ENCODE measurements at regions not wholly inside any gene's neighbourhood (a gene's known extent, or its start where the extent isn't known, plus 50 kb on each side); places are given as distances from the start of the nearest gene placed in this dataset.

GRCh38 chr12:68559984-68560850, 50.5 kb upstream of the RAP1B start:
- TF ChIP-seq NRF1 (IDR thresholded peaks at IDR 0.05; ENCODE audit: low read depth, low read length) (no peak), EP300 (IDR thresholded peaks at IDR 0.05; ENCODE audit: borderline replicate concordance in 1 of 2, low read depth in 1 of 2, low read length in 1 of 2) (no peak), MXI1 (IDR thresholded peaks at IDR 0.05; ENCODE audit: low read depth, low read length) (no peak), RXRA (IDR thresholded peaks at IDR 0.05; ENCODE audit: borderline replicate concordance, low read depth) (no peak), CTCF (IDR thresholded peaks at IDR 0.05) (no peak), TCF12 (IDR thresholded peaks at IDR 0.05) (no peak), GATA2 (CRISPR knock-in tag; IDR thresholded peaks at IDR 0.05) (no peak), PBX3 (IDR thresholded peaks at IDR 0.05) (no peak), REST (IDR thresholded peaks at IDR 0.05; ENCODE audit: low read depth, low read length) (no peak), POLR2AphosphoS5 (IDR thresholded peaks at IDR 0.05; ENCODE audit: low read depth, low read length) (no peak)
